ENCODE measurements at regions not wholly inside any gene's neighbourhood (a gene's known extent, or its start where the extent isn't known, plus 50 kb on each side); places are given as distances from the start of the nearest gene placed in this dataset.

- Histone ChIP-seq H3K4me3 (ENCODE audit: low read length) (no peak overlapping the region), H3K36me3 (ENCODE audit: insufficient read depth, low read length) (no peaks in the 10 kb centered on the region), H3K27ac (ENCODE audit: low read depth in 1 of 2, low read length in 2 of 2) (no peak overlapping the region), H3K27me3 (ENCODE audit: control insufficient read depth in 1 of 2, insufficient read depth in 2 of 2, low read length in 2 of 2) (no peaks in the 10 kb centered on the region), H3K9me3 (ENCODE audit: control insufficient read depth in 1 of 2, insufficient read depth in 1 of 2, low read length in 2 of 2) (no peaks in the 10 kb centered on the region), H3K4me1 (ENCODE audit: insufficient read depth, low read length) (no peaks in the 10 kb centered on the region)
- H3K4me3 Mint-ChIP-seq: no peak overlapping the region
- no peak overlapping the region for H3K27ac Mint-ChIP-seq
- TF ChIP-seq, protein P1, sequence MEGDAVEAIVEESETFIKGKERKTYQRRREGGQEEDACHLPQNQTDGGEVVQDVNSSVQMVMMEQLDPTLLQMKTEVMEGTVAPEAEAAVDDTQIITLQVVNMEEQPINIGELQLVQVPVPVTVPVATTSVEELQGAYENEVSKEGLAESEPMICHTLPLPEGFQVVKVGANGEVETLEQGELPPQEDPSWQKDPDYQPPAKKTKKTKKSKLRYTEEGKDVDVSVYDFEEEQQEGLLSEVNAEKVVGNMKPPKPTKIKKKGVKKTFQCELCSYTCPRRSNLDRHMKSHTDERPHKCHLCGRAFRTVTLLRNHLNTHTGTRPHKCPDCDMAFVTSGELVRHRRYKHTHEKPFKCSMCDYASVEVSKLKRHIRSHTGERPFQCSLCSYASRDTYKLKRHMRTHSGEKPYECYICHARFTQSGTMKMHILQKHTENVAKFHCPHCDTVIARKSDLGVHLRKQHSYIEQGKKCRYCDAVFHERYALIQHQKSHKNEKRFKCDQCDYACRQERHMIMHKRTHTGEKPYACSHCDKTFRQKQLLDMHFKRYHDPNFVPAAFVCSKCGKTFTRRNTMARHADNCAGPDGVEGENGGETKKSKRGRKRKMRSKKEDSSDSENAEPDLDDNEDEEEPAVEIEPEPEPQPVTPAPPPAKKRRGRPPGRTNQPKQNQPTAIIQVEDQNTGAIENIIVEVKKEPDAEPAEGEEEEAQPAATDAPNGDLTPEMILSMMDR (IDR thresholded peaks at IDR 0.05): no peak
- DNase-seq (no peak), ATAC-seq (ENCODE audit: poor library complexity) (no peak)
- no peaks in the 10 kb centered on the region for H3K27me3 Mint-ChIP-seq
- H3K36me3 Mint-ChIP-seq (ENCODE audit: low read depth): no peaks in the 10 kb centered on the region
- intact Hi-C loops (cut with DNase I, micrococcal nuclease): no loop called here
- no peaks in the 10 kb centered on the region for H3K4me1 Mint-ChIP-seq (ENCODE audit: low read depth)
- ChIA-PET POLR2A (no interaction called here), CTCF (no interaction called here)
- H3K9me3 Mint-ChIP-seq: no peaks in the 10 kb centered on the region
Measured at GRCh38 chr5:60444661-60445360, 255.2 kb downstream of the DEPDC1B start.

GRCh38 chr5:60439552-60439951 lies 260.4 kb downstream of the DEPDC1B start:
- Mint-ChIP-seq H3K27ac (no peak overlapping the region), H3K4me1 (ENCODE audit: low read depth) (no peaks in the 10 kb centered on the region), H3K9me3 (no peaks in the 10 kb centered on the region), H3K4me3 (no peak overlapping the region), H3K27me3 (no peaks in the 10 kb centered on the region), H3K36me3 (ENCODE audit: low read depth) (no peaks in the 10 kb centered on the region)
- Histone ChIP-seq H3K27me3 (ENCODE audit: control insufficient read depth in 1 of 2, insufficient read depth in 2 of 2, low read length in 2 of 2) (no peaks in the 10 kb centered on the region), H3K9me3 (ENCODE audit: control insufficient read depth in 1 of 2, insufficient read depth in 1 of 2, low read length in 2 of 2) (no peaks in the 10 kb centered on the region), H3K27ac (ENCODE audit: low read depth in 1 of 2, low read length in 2 of 2) (no peak overlapping the region), H3K36me3 (ENCODE audit: insufficient read depth, low read length) (no peaks in the 10 kb centered on the region), H3K4me1 (ENCODE audit: insufficient read depth, low read length) (no peaks in the 10 kb centered on the region), H3K4me3 (ENCODE audit: low read length) (no peak overlapping the region)
- ChIA-PET CTCF (interaction anchor here (0.5 kb wide), 1 partner anchor 164 kb away, joined by 4 read pairs; no protein-coding TSS in a partner anchor), POLR2A (no interaction called here)
- intact Hi-C loops (cut with DNase I, micrococcal nuclease): no loop called here
- no peak for ATAC-seq (ENCODE audit: poor library complexity)
- no peak for DNase-seq
- TF ChIP-seq, protein P1 (IDR thresholded peaks at IDR 0.05): no peak

DNA sequence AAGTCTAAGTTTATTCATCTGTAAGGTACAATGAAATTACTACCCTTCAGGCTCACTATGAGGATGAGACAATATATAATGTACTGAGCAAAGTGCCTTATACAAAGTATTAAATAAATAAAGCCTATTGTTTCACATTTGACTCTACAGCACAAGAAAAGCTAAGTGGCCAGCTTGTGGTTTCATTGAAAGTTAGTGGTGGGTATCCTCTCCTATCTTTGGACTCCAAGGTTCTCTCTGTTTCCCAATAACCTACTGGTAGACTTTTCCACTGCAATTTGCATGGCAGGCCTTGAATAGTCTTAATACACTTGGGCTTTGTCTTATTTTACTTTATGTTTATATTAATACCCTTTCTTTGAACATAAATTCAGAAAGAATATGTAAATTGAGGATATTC lies 262.7 kb downstream of the DEPDC1B start:
- TF ChIP-seq, protein P1 (IDR thresholded peaks at IDR 0.05): no peak
- Mint-ChIP-seq H3K27ac (no peak overlapping the region), H3K4me1 (ENCODE audit: low read depth) (no peaks in the 10 kb centered on the region), H3K36me3 (ENCODE audit: low read depth) (no peaks in the 10 kb centered on the region), H3K27me3 (no peaks in the 10 kb centered on the region), H3K9me3 (no peaks in the 10 kb centered on the region), H3K4me3 (no peak overlapping the region)
- Histone ChIP-seq H3K27ac (ENCODE audit: low read depth in 1 of 2, low read length in 2 of 2) (no peak overlapping the region), H3K4me1 (ENCODE audit: insufficient read depth, low read length) (no peaks in the 10 kb centered on the region), H3K9me3 (ENCODE audit: control insufficient read depth in 1 of 2, insufficient read depth in 1 of 2, low read length in 2 of 2) (no peaks in the 10 kb centered on the region), H3K27me3 (ENCODE audit: control insufficient read depth in 1 of 2, insufficient read depth in 2 of 2, low read length in 2 of 2) (no peaks in the 10 kb centered on the region), H3K36me3 (ENCODE audit: insufficient read depth, low read length) (no peaks in the 10 kb centered on the region), H3K4me3 (ENCODE audit: low read length) (no peak overlapping the region)
- DNase-seq (no peak), ATAC-seq (ENCODE audit: poor library complexity) (no peak)
- ChIA-PET POLR2A (no interaction called here), CTCF (no interaction called here)
- intact Hi-C loops (cut with DNase I, micrococcal nuclease): no loop called here
